H7 (cell line): ENCODE measurements at regions not wholly inside any gene's neighbourhood (a gene's known extent, or its start where the extent isn't known, plus 50 kb on each side); places are given as distances from the start of the nearest gene placed in this dataset.

ENCODE experiments used
- DNase-seq: peaks from one replicate; pipeline ENCODE4 v3.0.0; 2012
- H3K27me3 ChIP-seq: 2 replicates; pipeline ENCODE4 v1.6.0; 2011; ENCODE audit warnings: mild to moderate bottlenecking, low read length; ENCODE audit not compliant: control insufficient read depth, insufficient read depth
- H3K36me3 ChIP-seq: replicated peaks from 2 replicates; pipeline ENCODE4 v1.5.1; 2011; ENCODE audit warnings: low read length; ENCODE audit not compliant: control insufficient read depth, insufficient read depth
- H3K4me3 ChIP-seq: 2 replicates; pipeline ENCODE4 v1.5.1; 2011; ENCODE audit warnings: low read depth, mild to moderate bottlenecking, control low read depth, low read length, moderate library complexity; ENCODE audit not compliant: insufficient read depth

GRCh38 chr5:133778636-133779035 is 166.3 kb upstream of the FSTL4 start:
- Histone ChIP-seq H3K4me3 (no peak overlapping the region), H3K27me3 (no peaks in the 10 kb centered on the region), H3K36me3 (no peaks in the 10 kb centered on the region)
- DNase-seq = no peak

GRCh38 chr5:133777951-133778350 is 165.6 kb upstream of the FSTL4 start:
- Histone ChIP-seq H3K4me3 (no peak overlapping the region), H3K27me3 (no peaks in the 10 kb centered on the region), H3K36me3 (no peaks in the 10 kb centered on the region)
- no peak for DNase-seq

- no peak for DNase-seq
- H3K36me3 ChIP-seq = no peaks in the 10 kb centered on the region
- H3K27me3 ChIP-seq = no peaks in the 10 kb centered on the region
- H3K4me3 ChIP-seq = no peak overlapping the region
Observed at GRCh38 chr5:133775584-133776304, 163.4 kb upstream of the FSTL4 start.

- no peak for DNase-seq
Observed at GRCh38 chr5:133773247-133774202, 161.2 kb upstream of the FSTL4 start.

GRCh38 chr5:133769842-133770241 is 157.5 kb upstream of the FSTL4 start:
- no peak for DNase-seq
- Histone ChIP-seq H3K36me3 (no peaks in the 10 kb centered on the region), H3K27me3 (no peaks in the 10 kb centered on the region), H3K4me3 (no peak overlapping the region)

More at GRCh38 chr5:133773247-133774202, 161.2 kb upstream of the FSTL4 start:
- Histone ChIP-seq H3K27me3 (no peaks in the 10 kb centered on the region), H3K36me3 (no peaks in the 10 kb centered on the region), H3K4me3 (no peak overlapping the region)

- no peaks in the 10 kb centered on the region for H3K27me3 ChIP-seq
- DNase-seq = no peak
Observed at GRCh38 chr5:133763744-133764143, 151.4 kb upstream of the FSTL4 start.

GRCh38 chr5:133761632-133762031 is 149.3 kb upstream of the FSTL4 start:
- Histone ChIP-seq H3K36me3 (no peaks in the 10 kb centered on the region), H3K4me3 (no peak overlapping the region), H3K27me3 (no peaks in the 10 kb centered on the region)
- no peak for DNase-seq

More at GRCh38 chr5:133763744-133764143, 151.4 kb upstream of the FSTL4 start:
- H3K36me3 ChIP-seq = no peaks in the 10 kb centered on the region
- H3K4me3 ChIP-seq = no peak overlapping the region

GRCh38 chr5:133760532-133760931 is 148.2 kb upstream of the FSTL4 start:
- no peak for DNase-seq
- no peak overlapping the region for H3K4me3 ChIP-seq
- no peaks in the 10 kb centered on the region for H3K36me3 ChIP-seq
- no peaks in the 10 kb centered on the region for H3K27me3 ChIP-seq

GRCh38 chr5:133758641-133759040 is 146.3 kb upstream of the FSTL4 start:
- H3K27me3 ChIP-seq = no peaks in the 10 kb centered on the region

GRCh38 chr5:133757396-133757945 is 145.1 kb upstream of the FSTL4 start:
- Histone ChIP-seq H3K27me3 (no peaks in the 10 kb centered on the region), H3K36me3 (no peaks in the 10 kb centered on the region), H3K4me3 (no peak overlapping the region)
- no peak for DNase-seq

More at GRCh38 chr5:133758641-133759040, 146.3 kb upstream of the FSTL4 start:
- DNase-seq = no peak
- H3K4me3 ChIP-seq = no peak overlapping the region
- no peaks in the 10 kb centered on the region for H3K36me3 ChIP-seq

- no peaks in the 10 kb centered on the region for H3K36me3 ChIP-seq
- DNase-seq = no peak
- no peaks in the 10 kb centered on the region for H3K27me3 ChIP-seq
- H3K4me3 ChIP-seq = no peak overlapping the region
Observed at GRCh38 chr5:133756756-133757155, 144.4 kb upstream of the FSTL4 start.

GRCh38 chr5:133756036-133756435 is 143.7 kb upstream of the FSTL4 start:
- Histone ChIP-seq H3K27me3 (no peaks in the 10 kb centered on the region), H3K36me3 (no peaks in the 10 kb centered on the region)
- no peak for DNase-seq

GRCh38 chr5:133754575-133755169 is 142.3 kb upstream of the FSTL4 start:
- peak; percentile 66 for DNase-seq
- no peaks in the 10 kb centered on the region for H3K36me3 ChIP-seq

More at GRCh38 chr5:133756036-133756435, 143.7 kb upstream of the FSTL4 start:
- no peak overlapping the region for H3K4me3 ChIP-seq

GRCh38 chr5:133753856-133754255 is 141.5 kb upstream of the FSTL4 start:
- no peak for DNase-seq
- H3K4me3 ChIP-seq = no peak overlapping the region
- H3K27me3 ChIP-seq = no peaks in the 10 kb centered on the region
- no peaks in the 10 kb centered on the region for H3K36me3 ChIP-seq

More at GRCh38 chr5:133754575-133755169, 142.3 kb upstream of the FSTL4 start:
- Histone ChIP-seq H3K4me3 (no peak overlapping the region), H3K27me3 (no peaks in the 10 kb centered on the region)
